Umbilical cord (tissue), 1 donor: ENCODE measurements at regions not wholly inside any gene's neighbourhood (a gene's known extent, or its start where the extent isn't known, plus 50 kb on each side); places are given as distances from the start of the nearest gene placed in this dataset.
"Not testable (repeated sequence)": the region's sequence is repeated elsewhere in the genome, so short reads cannot be mapped to it uniquely, and the experiment has no call there.

Experiments
- DNase-seq: peaks from one replicate; pipeline ENCODE4 v3.0.0-alpha.2; 2015; ENCODE audit warnings: low spot score

DNA sequence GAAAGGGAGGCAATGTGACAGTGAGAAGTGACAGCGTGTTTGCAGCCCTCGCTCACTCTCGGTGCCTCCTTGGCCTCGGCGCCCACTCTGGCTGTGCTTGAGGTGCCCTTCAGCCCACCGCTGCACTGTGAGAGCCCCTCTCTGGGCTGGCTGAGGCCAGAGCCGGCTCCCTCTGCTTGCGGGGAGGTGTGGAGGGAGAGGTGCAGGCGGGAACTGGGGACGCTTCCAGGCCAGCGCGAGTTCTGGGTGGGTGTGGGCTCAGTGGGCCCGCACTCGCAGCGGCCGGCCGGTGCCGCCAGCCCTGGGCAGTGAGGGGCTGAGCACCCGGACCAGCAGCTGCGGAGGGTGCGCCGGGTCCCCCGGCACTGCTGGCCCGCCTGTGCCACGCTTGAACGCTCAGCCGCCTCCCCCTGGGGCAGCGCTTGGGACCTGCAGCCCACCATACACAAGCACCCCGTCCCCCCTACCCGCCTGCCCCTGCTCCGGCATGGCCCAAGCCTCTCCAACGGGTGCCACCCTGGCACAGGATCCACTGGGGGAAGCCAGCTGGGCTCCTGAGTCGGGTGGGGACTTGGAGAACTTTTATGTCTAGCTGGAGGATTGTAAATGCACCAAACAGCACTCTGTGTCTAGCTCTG lies 1142.8 kb upstream of the INTU start:
- DNase-seq: no peak

DNA sequence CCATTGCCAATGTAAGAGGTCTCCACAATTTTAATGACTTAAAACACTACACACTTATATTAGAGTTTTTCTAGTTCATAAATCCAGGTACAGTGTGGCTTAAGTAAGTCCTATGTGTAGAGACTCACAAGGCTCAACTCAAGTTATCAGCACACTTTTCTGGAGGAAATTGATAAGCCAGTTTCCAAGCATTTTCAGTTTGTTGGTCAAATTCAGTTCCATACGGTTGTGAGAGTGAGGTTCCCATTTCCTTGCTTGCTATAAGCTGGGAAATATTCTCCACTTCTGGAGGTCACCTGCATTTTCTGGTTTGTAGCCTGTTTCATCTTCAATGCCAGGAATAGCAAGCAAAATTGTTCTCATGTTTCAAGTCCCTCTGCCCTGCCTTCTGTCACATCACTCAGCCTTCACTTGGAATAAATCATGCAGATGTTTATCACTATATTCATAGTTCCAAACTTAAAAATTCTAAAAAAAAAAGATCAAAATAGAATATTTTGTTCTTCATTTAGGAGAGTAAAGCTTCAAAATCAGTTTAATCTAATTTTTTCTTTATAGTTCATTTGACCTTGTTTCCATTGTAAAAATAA lies 1137.5 kb upstream of the INTU start:
- DNase-seq: no peak

DNA sequence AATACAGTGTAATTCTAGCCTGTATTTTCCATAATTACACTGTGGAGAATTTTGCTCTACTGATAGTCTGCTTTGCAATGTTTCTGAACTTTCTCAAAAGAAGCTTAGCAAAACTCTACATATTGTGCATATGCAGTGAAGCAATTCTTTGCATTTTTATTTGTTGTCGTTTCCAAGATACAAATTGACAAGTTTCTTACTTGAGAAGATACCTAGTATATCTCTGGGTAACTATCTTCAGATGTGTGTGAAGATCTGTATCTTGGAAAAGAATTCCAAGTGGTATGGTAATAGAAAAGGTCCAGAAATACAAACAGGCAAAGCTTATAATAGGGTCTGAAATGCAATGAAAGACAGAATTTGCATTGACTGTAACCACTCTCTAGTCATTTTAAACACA lies 1119.8 kb upstream of the INTU start:
- no peak for DNase-seq

DNA sequence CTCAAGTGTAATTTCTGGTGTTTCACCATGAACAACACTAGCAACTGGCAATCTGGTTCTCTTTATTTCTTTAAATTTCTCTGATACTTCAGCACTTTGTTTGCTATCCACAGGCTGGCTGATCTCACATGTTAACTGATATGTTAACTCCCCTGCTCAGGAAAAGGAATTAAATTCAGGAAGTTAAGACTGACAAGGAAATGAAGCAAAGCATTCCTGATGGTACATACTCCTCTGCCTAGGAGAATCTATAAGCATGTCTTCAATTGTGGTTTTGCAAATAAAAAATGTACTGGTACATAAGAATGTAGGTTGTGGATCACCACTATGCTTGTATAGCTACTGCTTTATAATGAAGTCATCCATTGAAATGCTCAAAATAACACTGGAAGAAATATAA lies 1119.2 kb upstream of the INTU start:
- peak; percentile 12 for DNase-seq

DNA sequence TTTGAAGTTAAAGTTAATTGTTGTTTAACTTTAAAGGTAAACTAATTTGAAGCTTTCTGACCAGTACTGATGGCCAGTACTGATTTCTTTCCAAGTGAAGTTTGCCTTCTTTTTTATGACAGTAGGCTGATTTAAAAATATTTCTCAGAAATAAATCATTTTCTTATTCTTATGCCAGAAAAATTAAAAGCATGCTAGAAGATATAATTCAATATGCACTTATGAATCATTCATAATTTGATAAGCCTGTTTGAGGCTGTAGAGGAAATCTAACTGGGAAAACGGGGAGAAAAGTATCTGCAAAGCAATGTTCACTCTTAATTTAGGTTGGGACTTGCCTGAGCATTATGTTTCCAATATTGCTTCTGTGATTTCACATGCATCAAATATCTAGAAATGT lies 1112.0 kb upstream of the INTU start:
- DNase-seq: no peak

DNA sequence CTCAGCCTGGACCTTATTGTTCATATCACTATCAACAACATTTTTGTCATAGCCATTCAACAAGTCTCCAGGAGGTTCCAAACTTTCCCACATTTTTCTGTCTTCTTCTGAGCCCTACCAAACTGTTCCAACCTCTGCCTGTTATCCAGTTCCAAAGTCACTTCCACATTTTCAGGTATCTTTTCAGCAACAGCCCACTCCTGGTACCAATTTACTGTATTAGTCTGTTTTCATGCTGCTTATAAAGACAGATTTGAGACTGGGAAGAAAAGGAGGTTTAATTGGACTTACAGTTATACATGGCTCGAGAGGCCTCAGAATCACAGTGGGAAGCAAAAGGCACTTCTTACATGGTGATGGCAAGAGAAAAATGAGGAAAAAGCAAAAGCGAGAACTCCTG lies 1107.4 kb upstream of the INTU start:
- not testable (repeated sequence) for DNase-seq

DNA sequence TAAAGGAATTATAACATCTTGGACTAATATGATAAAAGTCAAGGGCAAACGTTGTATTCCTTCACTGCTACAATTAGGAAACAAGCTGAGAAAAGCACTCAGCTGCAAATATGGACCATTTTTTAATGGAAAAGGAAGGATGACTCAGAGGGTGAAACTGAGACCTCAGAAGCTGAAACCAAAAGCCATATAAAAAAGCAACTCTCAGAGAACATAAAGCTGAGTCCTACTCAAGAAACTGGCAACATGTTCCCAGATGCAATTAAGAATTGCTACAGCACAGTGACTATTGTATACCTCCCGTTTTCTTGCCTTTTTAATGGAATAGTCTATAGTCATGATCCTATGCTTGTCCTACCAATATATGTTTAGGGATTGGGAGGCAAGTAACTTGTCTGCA lies 1106.4 kb upstream of the INTU start:
- DNase-seq: no peak

DNA sequence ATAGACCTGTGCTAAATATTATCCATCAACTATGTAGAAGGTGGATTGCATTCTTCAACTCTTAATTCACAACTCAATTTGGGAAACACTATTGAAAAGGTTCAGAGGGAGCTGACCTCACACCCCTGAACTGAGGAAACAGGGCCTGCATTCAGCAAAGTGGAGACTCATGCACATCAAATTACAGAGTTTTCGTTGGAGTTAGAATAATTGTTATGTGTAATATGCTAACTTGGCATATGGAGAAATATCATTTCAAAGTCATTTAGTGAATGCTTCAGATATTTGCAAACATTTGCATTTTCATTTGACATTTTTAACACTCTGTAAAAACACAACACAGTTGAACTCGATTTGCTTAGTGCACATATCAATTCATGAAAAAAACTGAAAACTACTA lies 1102.8 kb upstream of the INTU start:
- no peak for DNase-seq

DNA sequence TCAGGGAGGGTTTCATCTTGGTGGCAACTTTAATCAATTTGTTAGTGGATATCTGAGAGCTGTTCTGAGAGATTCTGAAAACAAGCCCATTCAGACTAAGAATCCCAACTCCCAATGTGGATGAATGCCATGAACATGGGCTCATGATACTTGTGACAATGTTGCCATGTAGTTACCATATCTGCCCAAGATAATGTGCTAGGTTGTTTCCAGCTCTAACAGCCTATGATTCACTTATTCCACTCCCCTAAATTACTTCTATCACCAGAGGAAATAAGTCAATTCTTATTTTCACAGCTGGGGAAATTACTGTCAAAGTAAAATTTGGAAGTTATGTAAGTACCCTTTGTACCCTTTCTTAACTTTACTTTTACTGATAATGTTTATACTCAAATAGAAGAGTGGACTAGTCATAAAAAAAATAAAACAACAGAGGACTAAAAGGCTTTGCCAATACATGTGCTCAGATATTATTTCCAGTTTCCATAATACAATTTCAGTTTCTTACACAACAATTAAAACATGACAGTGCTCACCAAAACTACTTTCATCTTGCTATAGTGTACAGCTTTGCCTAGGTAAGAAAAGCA lies 1101.7 kb upstream of the INTU start:
- DNase-seq: no peak

DNA sequence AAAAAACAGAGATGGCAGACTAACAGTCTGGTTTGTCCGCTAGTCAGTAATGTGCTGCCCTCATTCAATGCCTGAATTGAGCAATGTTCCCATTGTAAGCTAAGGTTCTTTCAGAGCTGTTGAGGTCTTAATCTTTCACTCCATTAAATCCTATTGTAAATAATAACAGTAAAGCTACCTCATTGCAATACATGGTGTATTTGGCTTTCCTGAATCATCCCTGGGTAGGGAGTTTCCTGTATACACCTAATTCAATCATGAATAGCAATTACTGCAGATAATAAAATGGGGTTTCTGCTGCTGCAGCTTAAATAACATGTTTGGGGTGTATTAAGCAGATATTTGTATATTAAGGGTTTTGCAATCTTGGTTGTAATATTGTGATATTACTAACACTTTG lies 1100.2 kb upstream of the INTU start:
- no peak for DNase-seq

DNA sequence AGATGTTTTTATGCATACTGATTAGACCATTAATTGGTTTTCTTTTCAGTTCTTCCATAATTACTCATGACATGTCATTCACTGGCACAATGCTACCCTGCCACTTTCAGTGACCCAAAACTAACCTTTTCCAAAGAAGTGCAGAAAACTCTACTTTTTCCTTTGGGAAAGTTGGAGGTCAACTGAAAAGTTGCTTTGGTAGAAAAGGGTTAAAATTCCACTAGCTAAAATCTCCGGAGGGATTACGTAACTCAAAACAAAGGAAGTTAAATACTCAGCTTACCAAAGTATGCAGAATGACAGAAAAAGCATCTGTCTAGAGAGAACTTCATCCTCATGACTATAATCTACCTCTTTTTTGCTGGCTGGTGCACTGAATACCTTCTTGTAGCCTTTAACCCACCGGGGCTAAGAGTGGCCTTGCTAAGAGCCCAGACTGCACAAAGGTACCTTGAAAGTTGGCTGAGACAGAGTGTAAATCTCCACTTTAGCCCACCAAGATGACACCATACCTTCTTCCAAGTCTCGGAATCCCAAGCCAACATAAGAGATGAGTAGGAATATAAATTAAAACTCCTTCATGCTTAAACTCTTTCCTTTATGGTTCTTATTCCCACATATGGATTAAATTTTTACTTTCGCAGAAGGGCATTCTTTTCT lies 1099.5 kb upstream of the INTU start:
- DNase-seq: no peak

DNA sequence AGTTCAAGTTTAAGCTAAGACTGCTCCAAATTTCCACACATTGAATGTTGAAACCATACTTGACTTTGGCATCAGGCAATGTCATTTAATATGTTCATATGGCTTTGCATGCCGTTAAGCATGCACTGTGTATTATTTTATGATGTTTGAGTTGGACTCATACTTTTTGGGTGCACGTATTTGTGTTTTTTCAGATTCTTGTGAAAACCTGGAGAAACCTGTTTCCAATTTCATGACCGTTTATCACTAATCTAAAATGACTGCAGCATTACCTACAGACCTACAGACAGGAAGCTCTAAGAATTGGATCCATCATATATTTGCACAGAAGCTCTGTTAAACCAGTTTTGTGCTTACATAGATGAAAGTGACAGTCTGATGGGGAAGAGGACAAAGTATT lies 1093.0 kb upstream of the INTU start:
- DNase-seq: no peak

DNA sequence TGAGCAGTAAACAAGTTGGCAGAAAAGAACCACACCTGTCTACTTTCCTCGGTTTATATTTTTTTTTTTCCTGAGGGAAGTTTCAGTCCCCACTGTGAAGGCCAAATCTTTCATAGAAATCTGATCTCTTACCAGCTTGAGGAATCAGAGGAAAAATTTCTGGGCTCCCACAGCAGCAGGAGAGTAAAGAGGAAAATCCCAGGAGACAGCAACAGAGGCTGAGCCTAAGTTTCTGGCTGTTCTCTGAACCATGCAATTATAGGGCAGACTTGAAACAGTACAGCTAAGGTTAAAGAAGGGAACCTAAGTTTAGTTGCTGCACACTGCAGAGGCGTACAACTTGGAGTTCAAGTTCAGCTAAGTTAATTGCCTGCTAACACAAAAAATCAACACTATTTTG lies 1090.9 kb upstream of the INTU start:
- DNase-seq: peak; percentile 6

DNA sequence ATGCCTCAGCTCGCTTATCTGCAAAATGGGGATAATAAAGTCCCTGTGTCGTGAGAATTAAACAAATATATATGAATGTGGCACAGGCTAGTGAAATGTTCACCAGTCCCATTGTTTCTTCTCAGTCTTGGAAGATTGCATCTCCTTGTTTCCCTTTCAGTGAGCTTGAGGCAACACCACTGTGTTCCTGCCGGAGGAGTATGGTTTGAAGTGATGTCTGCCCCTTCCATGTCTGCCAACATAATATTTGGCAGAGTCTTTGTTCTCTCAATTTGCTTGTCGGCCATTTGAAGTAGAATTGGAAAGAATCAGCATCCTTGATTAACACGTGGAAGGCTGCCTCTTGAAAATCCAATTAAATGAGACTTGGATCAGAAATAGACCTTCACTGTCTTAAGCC lies 1088.5 kb upstream of the INTU start:
- DNase-seq: no peak

DNA sequence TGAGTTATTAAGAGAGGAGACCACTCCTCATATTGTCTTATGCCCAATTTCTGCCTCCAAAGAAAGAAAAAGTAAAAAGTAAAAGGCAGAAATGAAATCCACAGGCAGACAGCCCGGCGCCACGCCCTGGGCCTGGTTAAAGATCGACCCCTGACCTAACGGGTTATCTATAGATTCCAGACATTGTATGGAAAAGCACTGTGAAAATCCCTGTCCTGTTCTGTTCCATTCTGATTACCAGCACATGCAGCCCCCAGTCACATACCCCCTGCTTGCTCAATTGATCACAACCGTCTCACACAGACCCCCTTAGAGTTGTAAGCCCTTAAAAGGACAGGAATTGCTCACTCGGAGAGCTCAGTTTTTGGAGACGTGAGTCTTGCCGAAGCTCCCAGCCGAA lies 1086.6 kb upstream of the INTU start:
- not testable (repeated sequence) for DNase-seq

DNA sequence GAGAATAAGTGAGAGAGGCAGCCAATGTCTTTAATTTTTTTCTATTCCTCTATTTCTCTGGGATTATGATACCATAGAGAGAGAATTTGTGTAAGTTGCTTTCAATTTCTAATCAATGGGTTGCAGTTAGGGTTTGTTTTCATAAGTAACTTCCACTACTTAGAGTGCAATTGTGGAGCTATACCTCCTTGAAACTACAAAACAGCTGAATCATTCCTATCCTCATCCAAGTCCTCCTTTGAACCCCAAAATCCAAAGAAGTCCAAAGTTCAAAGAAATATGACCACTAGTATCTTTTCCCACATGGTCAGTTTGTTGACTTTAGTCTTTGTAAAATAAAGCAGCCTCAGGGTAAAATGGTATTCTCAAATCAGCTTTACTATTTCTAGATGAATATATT lies 1085.4 kb upstream of the INTU start:
- no peak for DNase-seq

DNA sequence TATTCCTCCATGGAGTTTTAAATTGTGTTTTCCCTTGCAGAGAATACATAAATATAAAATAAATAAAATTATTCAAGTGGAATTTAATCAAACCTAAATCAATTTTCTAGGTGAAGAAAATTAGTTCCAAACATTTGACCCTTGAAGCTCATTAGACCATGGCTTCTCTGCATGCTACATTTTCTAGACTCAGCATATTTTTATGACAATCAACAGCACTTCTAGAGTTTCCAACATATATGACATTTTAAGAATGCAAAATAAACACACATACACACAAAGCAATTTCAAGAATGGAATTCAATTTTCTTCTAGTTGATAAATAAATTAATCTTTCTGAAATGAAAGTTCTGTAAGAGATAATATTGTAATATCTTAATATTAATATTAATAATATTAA lies 1083.9 kb upstream of the INTU start:
- DNase-seq: no peak

DNA sequence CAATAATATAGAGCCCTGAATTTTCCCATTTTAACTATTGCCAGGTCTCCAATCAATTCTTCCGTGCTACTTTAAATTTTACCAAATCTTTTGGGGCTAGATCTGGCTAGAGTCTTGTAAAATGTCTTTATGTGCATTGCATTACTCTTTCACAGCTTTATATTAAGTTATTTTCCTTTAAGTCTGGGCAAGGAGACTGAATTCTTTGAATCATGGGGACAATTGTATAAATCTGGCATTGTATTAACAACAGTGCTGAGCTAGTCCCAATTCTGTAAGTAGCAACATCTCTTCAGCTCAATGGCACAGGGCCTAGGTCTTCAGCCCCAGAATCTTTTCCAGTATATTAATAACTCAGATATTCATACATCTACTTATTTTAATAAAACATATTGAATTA lies 1080.4 kb upstream of the INTU start:
- DNase-seq: no peak

DNA sequence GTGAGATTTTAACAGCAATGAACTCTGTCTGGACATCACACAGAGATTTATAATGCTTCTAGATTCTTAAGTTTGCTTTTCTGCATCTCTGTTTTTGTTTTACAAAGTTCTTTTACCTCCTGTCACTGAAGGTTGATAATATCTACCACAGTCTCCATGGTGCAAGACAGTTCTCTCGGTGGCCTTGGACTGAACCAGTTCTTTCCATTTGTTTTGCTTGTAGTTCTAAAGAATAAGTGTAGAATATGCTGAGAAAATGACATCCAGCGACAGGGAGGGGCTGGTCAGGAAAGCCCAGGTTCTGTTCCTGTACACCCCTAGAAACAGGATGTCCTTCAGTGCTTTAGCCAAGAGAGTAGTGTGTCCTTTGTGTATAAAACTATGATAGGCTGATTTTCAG lies 1079.5 kb upstream of the INTU start:
- DNase-seq: no peak

DNA sequence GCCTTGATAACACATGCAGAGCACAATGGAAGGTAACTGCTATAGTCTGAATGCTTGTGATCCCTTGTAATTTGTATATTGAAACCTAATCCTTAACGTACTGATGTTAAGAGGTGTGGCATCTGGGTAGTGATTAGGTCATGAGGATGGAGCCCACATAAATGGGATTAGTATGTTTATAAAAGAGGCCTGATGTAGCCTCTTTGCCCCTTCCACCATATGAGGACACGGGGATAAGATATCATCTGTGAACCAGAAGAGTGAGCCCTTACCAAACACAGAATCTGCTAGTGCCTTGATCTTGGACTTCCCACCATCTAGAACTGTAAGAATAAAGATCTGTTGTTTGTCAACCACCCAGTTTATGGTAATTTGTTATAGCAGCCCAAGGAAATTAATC lies 1074.2 kb upstream of the INTU start:
- no peak for DNase-seq

DNA sequence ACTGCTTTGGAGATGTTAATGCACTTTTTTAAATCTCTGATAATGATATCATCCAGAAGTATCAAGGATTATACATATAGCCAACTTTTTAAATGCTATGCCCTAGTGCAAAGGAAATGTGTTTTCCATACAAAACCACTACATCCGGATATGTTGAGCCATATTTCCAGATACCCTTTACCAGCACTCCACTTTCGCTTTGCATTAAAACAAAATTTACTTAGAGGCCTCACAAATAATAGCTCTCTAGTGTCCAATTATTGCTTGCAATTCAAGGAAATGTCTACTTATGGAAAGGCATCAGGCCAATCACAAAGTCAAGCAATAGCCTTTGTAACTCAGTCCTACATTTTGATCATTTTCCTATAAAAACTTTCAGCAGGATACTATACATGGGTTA lies 1072.8 kb upstream of the INTU start:
- peak; percentile 5 for DNase-seq

DNA sequence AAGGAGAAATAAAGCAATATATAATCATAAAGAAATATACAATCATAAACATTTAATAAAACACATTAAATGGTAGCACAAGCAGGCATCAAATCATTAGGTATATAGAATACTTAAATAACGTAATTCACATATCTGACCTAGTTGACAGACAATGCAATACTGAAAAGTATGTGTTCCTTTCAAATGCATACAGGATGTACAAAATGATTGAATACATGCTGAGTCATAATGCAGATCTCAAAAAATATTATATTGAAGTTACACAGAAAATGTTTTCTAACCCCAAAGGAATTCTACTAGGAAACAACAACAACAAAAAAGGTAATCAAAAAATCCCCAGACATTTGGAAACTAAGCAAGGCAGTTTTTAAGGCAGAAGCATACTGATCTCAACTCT lies 1072.0 kb upstream of the INTU start:
- DNase-seq: no peak

DNA sequence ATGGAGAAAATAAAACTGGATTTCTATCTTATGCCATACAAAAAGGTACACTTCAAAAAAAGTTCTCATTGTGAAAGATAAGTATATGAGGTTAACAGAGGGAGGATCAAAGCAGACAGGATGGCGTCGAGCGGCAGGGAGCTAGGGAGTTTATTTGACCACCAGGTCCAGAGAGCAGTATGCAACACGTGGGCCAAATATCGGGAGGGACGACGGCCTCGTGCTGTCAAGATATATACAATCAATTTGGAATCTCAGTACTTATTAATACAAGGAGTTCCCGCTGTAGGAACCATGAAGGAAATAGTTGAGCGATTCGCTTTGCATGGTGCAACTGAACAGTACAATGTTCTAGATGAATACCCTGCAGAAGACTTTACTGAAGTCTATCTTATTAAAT lies 1069.4 kb upstream of the INTU start:
- no peak for DNase-seq
